ENCODE measurements at regions not wholly inside any gene's neighbourhood (a gene's known extent, or its start where the extent isn't known, plus 50 kb on each side); places are given as distances from the start of the nearest gene placed in this dataset.

DNA sequence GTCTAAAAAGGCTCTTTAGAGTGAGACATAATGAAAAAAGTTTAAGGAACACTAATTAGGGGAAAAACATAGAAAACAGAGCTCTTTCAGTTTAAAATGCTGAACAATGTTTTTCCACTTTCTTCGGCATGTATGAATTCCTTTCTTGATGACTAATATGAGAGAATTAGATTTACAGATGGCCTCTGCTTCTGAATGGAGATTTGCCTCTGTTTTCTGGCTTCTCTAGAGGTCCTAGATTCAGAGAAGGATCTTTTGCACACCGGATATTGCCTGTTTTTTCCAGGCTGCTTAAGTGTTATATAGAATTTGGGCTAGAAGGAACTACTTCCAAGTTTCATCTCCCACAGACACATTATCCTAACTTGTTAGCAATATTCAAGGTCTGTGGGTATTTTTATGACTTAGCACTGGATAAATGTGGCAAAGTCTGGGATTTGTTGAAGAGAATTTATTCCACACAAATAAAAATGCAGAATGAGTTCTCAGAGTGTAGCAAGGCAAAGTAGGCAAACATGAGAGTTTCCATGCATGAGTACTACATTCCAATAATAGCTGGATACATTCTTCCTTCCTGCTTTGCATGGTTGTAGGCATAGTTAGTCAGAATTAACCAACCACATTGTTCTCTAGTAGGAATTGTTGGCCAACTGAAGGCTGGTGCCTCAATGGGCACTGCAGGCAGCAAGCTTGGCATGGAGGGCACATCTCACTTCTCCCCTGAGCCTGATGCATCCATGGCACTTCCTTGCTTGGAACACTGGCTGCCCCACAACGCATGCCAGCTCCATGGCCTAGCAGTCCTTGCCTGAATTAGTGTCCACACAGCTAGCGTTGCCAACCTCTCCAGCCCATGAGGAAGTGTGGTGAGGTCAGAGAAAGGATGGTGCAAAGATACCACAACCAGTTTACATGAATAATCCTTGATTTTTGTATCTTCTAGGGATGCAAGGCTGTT, 224.2 kb downstream of the CLIC5 start:
- TF ChIP-seq, protein P1, sequence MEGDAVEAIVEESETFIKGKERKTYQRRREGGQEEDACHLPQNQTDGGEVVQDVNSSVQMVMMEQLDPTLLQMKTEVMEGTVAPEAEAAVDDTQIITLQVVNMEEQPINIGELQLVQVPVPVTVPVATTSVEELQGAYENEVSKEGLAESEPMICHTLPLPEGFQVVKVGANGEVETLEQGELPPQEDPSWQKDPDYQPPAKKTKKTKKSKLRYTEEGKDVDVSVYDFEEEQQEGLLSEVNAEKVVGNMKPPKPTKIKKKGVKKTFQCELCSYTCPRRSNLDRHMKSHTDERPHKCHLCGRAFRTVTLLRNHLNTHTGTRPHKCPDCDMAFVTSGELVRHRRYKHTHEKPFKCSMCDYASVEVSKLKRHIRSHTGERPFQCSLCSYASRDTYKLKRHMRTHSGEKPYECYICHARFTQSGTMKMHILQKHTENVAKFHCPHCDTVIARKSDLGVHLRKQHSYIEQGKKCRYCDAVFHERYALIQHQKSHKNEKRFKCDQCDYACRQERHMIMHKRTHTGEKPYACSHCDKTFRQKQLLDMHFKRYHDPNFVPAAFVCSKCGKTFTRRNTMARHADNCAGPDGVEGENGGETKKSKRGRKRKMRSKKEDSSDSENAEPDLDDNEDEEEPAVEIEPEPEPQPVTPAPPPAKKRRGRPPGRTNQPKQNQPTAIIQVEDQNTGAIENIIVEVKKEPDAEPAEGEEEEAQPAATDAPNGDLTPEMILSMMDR (IDR thresholded peaks at IDR 0.05; ENCODE audit: poor library complexity, severe bottlenecking) = no peak
- TF ChIP-seq EZH2 (IDR thresholded peaks at IDR 0.05; ENCODE audit: borderline replicate concordance, insufficient read depth, low read length, poor library complexity, severe bottlenecking) (no peak), RAD21 (conservative IDR thresholded peaks at IDR 0.05) (no peak), POLR2AphosphoS5 (IDR thresholded peaks at IDR 0.05) (no peak), SMC3 (conservative IDR thresholded peaks at IDR 0.05; ENCODE audit: poor library complexity) (no peak), EP300 (conservative IDR thresholded peaks at IDR 0.05; ENCODE audit: poor library complexity, severe bottlenecking) (no peak), TAF1 (IDR thresholded peaks at IDR 0.05; ENCODE audit: low read depth) (no peak), MXI1 (conservative IDR thresholded peaks at IDR 0.05; ENCODE audit: poor library complexity, severe bottlenecking) (no peak)
- TF ChIP-seq, protein P2, sequence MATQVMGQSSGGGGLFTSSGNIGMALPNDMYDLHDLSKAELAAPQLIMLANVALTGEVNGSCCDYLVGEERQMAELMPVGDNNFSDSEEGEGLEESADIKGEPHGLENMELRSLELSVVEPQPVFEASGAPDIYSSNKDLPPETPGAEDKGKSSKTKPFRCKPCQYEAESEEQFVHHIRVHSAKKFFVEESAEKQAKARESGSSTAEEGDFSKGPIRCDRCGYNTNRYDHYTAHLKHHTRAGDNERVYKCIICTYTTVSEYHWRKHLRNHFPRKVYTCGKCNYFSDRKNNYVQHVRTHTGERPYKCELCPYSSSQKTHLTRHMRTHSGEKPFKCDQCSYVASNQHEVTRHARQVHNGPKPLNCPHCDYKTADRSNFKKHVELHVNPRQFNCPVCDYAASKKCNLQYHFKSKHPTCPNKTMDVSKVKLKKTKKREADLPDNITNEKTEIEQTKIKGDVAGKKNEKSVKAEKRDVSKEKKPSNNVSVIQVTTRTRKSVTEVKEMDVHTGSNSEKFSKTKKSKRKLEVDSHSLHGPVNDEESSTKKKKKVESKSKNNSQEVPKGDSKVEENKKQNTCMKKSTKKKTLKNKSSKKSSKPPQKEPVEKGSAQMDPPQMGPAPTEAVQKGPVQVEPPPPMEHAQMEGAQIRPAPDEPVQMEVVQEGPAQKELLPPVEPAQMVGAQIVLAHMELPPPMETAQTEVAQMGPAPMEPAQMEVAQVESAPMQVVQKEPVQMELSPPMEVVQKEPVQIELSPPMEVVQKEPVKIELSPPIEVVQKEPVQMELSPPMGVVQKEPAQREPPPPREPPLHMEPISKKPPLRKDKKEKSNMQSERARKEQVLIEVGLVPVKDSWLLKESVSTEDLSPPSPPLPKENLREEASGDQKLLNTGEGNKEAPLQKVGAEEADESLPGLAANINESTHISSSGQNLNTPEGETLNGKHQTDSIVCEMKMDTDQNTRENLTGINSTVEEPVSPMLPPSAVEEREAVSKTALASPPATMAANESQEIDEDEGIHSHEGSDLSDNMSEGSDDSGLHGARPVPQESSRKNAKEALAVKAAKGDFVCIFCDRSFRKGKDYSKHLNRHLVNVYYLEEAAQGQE (IDR thresholded peaks at IDR 0.05; ENCODE audit: borderline replicate concordance) = no peak
